IPS DF 4.7 (cell line): ENCODE measurements at regions not wholly inside any gene's neighbourhood (a gene's known extent, or its start where the extent isn't known, plus 50 kb on each side); places are given as distances from the start of the nearest gene placed in this dataset.

Source experiments
- DNase-seq: peaks from one replicate; pipeline ENCODE4 v3.0.0-alpha.2; 2013; ENCODE audit warnings: low spot score; ENCODE audit errors: extremely low read depth

GRCh38 chr2:134138115-134138514, 115.8 kb upstream of the MGAT5 start:
- DNase-seq, result no peak

GRCh38 chr2:134139611-134140010, 114.3 kb upstream of the MGAT5 start:
- DNase-seq, result no peak

GRCh38 chr2:134140251-134140661, 113.6 kb upstream of the MGAT5 start:
- DNase-seq, result no peak

GRCh38 chr2:134141598-134142340, 112.1 kb upstream of the MGAT5 start:
- no peak for DNase-seq

- DNase-seq, result no peak
Measured at GRCh38 chr2:134142341-134142738, 111.5 kb upstream of the MGAT5 start.

GRCh38 chr2:134142903-134143302, 111.0 kb upstream of the MGAT5 start:
- no peak for DNase-seq

- DNase-seq, result no peak
Measured at GRCh38 chr2:134143568-134143967, 110.3 kb upstream of the MGAT5 start.

- DNase-seq, result no peak
Measured at GRCh38 chr2:134144081-134144596, 109.7 kb upstream of the MGAT5 start.

- no peak for DNase-seq
Measured at GRCh38 chr2:134144651-134145050, 109.2 kb upstream of the MGAT5 start.

GRCh38 chr2:134145519-134145918, 108.4 kb upstream of the MGAT5 start:
- DNase-seq, result no peak

- no peak for DNase-seq
Measured at GRCh38 chr2:134146161-134146560, 107.7 kb upstream of the MGAT5 start.

GRCh38 chr2:134146620-134147019, 107.3 kb upstream of the MGAT5 start:
- no peak for DNase-seq

- DNase-seq, result no peak
Measured at GRCh38 chr2:134148172-134148571, 105.7 kb upstream of the MGAT5 start.

GRCh38 chr2:134148843-134149472, 104.9 kb upstream of the MGAT5 start:
- no peak for DNase-seq

- no peak for DNase-seq
Measured at GRCh38 chr2:134149904-134150303, 104.0 kb upstream of the MGAT5 start.

GRCh38 chr2:134150760-134151159, 103.1 kb upstream of the MGAT5 start:
- DNase-seq, result no peak

- no peak for DNase-seq
Measured at GRCh38 chr2:134152045-134153010, 101.5 kb upstream of the MGAT5 start.

- no peak for DNase-seq
Measured at GRCh38 chr2:134153294-134153880, 100.5 kb upstream of the MGAT5 start.

GRCh38 chr2:134154246-134154645, 99.6 kb upstream of the MGAT5 start:
- no peak for DNase-seq

- DNase-seq, result no peak
Measured at GRCh38 chr2:134155134-134155533, 98.7 kb upstream of the MGAT5 start.

GRCh38 chr2:134158295-134158694, 95.6 kb upstream of the MGAT5 start:
- DNase-seq, result no peak
